ENCODE measurements at regions not wholly inside any gene's neighbourhood (a gene's known extent, or its start where the extent isn't known, plus 50 kb on each side); places are given as distances from the start of the nearest gene placed in this dataset.

DNA sequence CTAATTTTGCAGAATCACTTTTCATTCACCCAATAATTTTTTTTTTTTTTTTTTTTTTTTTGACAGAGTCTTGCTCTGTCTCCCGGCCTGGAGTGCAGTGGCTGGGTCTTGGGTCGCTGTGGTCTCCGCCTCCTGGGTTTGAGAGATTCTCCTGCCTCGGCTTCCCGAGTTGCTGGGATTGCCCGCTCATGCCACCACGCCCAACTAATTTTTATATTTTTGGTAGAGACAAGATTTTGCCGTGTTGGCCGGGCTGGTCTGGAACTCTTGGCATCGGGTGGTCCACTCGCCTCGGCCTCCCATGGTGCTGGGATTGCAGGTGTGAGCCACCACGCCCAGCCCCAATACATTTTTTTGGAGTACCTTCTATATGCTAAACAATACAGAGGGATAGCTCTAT lies 1120.0 kb upstream of the ATXN8OS start:
- WGBS, 2 experiments (ENCODE audit: low coverage in 1 of 2, low lambda C conversion rate in 2 of 2, missing lambda C conversion rate in 2 of 2), result 40 to 43% methylated on average over 13 of the region's 13 CpGs
- Histone ChIP-seq H3F3A (ENCODE audit: insufficient read depth) (no peaks in the 10 kb centered on the region), H2AFZ (no peak overlapping the region), H3K9ac (no peak overlapping the region), H3K9me2 (ENCODE audit: insufficient read depth) (no peaks in the 10 kb centered on the region), H3K4me2 (ENCODE audit: unreplicated experiment) (no peak overlapping the region), H4K20me1 (ENCODE audit: insufficient read depth) (no peaks in the 10 kb centered on the region), H3K4me3 (no peak overlapping the region), H3K27me3 (replicated peaks; ENCODE audit: insufficient read depth) (no peaks in the 10 kb centered on the region), H3K27ac (no peak overlapping the region), H3K79me2 (ENCODE audit: insufficient read depth) (no peaks in the 10 kb centered on the region), H3K4me1 (ENCODE audit: insufficient read depth) (no peaks in the 10 kb centered on the region), H3K36me3 (ENCODE audit: low read depth) (no peaks in the 10 kb centered on the region), H3K9me3 (ENCODE audit: low read depth) (no peaks in the 10 kb centered on the region)
- in situ Hi-C loops (cut with MboI), result no loop called here
- TF ChIP-seq EZH2phosphoT487 (IDR thresholded peaks at IDR 0.05; ENCODE audit: insufficient read depth, low read depth), result no peak
- no peak for TF ChIP-seq EZH2 (IDR thresholded peaks at IDR 0.05; ENCODE audit: insufficient read depth, poor library complexity, severe bottlenecking)
- no peak for DNase-seq

DNA sequence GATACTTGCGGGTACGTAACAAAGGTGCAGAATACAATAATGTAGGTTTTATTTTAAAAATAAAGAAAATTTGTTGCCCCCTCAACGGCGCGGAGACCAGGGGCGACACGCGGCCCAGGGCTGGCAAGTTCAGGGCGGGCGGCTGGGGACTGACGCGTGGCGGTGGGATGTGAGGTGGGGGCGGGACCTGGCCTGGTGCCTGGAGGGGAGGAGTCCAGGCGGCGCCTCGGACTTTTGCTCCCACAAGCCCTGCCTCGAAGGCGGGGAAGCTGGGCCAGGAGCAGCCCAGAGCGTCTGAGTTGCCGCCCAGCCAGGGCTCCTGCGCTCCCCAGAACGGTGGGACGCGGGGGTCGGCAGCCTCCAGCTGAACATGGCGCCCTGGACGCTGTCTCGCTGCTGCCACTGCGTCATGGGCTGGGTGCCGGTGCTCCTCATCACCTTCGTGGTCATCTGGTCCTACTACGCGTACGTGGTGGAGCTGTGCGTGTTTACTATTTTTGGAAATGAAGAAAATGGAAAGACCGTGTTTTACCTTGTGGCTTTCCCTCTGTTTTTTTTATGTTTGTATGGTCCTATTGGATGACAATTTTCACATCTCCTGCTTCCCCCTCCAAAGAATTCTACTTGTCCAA lies 1122.8 kb upstream of the ATXN8OS start:
- H3K27ac ChIP-seq, result no peak overlapping the region
- no peaks in the 10 kb centered on the region for H3F3A ChIP-seq (ENCODE audit: insufficient read depth)
- no peaks in the 10 kb centered on the region for H3K9me3 ChIP-seq (ENCODE audit: low read depth)
- H3K79me2 ChIP-seq (ENCODE audit: insufficient read depth), result no peaks in the 10 kb centered on the region
- no peak overlapping the region for H3K9ac ChIP-seq
- DNase-seq, result no peak
- H3K9me2 ChIP-seq (ENCODE audit: insufficient read depth), result no peaks in the 10 kb centered on the region
- no peak overlapping the region for H3K4me2 ChIP-seq (ENCODE audit: unreplicated experiment)
- no peaks in the 10 kb centered on the region for H3K27me3 ChIP-seq (replicated peaks; ENCODE audit: insufficient read depth)
- H4K20me1 ChIP-seq (ENCODE audit: insufficient read depth), result no peaks in the 10 kb centered on the region
- 72 to 78% methylated on average over 20 to 36 of the region's 37 CpGs for whole genome bisulfite sequencing, 2 experiments (ENCODE audit: low coverage in 1 of 2, low lambda C conversion rate in 2 of 2, missing lambda C conversion rate in 2 of 2)
- TF ChIP-seq EZH2 (IDR thresholded peaks at IDR 0.05; ENCODE audit: insufficient read depth, poor library complexity, severe bottlenecking), result no peak
- H3K4me1 ChIP-seq (ENCODE audit: insufficient read depth), result no peaks in the 10 kb centered on the region
- in situ Hi-C loops (cut with MboI), result no loop called here
- no peak overlapping the region for H2AFZ ChIP-seq
- H3K4me3 ChIP-seq, result no peak overlapping the region
- H3K36me3 ChIP-seq (ENCODE audit: low read depth), result no peaks in the 10 kb centered on the region

DNA sequence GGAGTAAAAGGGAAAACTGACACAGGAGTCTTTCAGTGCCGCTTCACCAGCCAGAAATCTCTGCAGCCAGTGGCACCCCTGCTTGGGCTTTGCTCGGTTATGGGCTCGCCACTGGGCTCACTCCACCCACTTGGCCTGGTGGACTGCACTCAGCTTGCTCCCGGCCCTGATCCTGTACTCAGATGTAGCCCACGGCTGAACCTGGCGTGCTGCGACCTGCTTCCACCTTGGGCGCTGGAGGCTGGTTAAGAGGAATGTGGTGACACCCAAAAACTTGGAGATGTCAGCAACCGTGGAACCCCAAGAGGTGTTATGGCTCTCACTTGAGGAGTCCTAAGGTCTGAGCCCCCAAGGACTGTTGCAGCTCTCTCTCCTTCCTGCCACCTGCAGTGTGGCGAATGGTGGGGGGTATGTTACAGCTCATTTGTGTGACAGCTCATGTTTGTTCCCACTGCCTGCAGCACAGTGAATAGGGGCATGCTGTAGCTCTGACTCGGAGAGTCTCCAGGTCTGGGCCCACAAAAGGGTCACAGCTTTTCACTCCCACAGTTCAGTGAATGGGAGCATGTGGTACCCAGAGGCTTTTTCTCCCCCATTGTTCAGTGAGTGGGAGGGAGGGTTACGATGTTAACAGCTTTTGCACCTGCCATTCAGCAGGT lies 1124.5 kb upstream of the ATXN8OS start:
- Histone ChIP-seq H3K4me1 (ENCODE audit: insufficient read depth) (no peaks in the 10 kb centered on the region), H4K20me1 (ENCODE audit: insufficient read depth) (no peaks in the 10 kb centered on the region), H3K9ac (no peak overlapping the region), H3K27ac (no peak overlapping the region), H3K4me2 (ENCODE audit: unreplicated experiment) (no peak overlapping the region), H3K27me3 (replicated peaks; ENCODE audit: insufficient read depth) (no peaks in the 10 kb centered on the region), H3F3A (ENCODE audit: insufficient read depth) (no peaks in the 10 kb centered on the region), H2AFZ (no peak overlapping the region), H3K4me3 (no peak overlapping the region), H3K36me3 (ENCODE audit: low read depth) (no peaks in the 10 kb centered on the region), H3K79me2 (ENCODE audit: insufficient read depth) (no peaks in the 10 kb centered on the region), H3K9me3 (ENCODE audit: low read depth) (no peaks in the 10 kb centered on the region), H3K9me2 (ENCODE audit: insufficient read depth) (no peaks in the 10 kb centered on the region)
- WGBS, 2 experiments (ENCODE audit: low coverage in 1 of 2, low lambda C conversion rate in 2 of 2, missing lambda C conversion rate in 2 of 2), result 28 to 29% methylated on average over 11 to 12 of the region's 12 CpGs
- DNase-seq, result no peak
- in situ Hi-C loops (cut with MboI), result no loop called here
- TF ChIP-seq EZH2 (IDR thresholded peaks at IDR 0.05; ENCODE audit: insufficient read depth, poor library complexity, severe bottlenecking), result no peak
- no peak for TF ChIP-seq EZH2phosphoT487 (IDR thresholded peaks at IDR 0.05; ENCODE audit: insufficient read depth, low read depth)

DNA sequence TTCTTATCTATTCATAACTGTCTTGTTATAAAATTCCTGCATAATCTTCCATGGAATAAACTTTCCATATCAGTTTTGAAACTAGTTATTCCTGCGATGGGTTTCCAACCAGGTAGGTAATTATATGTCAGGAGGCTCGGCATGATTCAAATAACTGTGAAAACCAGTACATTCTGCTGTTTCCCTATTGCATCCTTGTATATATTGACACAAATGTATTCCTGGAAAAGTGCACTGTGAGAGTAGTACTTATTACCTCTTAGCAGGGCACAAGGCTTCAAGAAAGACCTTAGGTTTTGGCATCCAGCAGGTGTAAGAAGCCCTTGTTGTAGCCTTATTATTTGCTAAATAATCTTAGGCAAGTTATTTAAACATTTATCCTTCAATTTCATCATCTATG lies 1131.3 kb upstream of the ATXN8OS start:
- H3K27me3 ChIP-seq (replicated peaks; ENCODE audit: insufficient read depth), result no peaks in the 10 kb centered on the region
- no peak for DNase-seq
- no peaks in the 10 kb centered on the region for H3K9me2 ChIP-seq (ENCODE audit: insufficient read depth)
- WGBS, 2 experiments (ENCODE audit: low coverage in 1 of 2, low lambda C conversion rate in 2 of 2, missing lambda C conversion rate in 2 of 2), result 14 to 15% methylated on average over 2 of the region's 2 CpGs
- no peak overlapping the region for H2AFZ ChIP-seq
- H4K20me1 ChIP-seq (ENCODE audit: insufficient read depth), result no peaks in the 10 kb centered on the region
- peaks cover 2% of the 10 kb centered on the region for H3K9me3 ChIP-seq (ENCODE audit: low read depth)
- in situ Hi-C loops (cut with MboI), result no loop called here
- no peak overlapping the region for H3K27ac ChIP-seq
- H3K4me2 ChIP-seq (ENCODE audit: unreplicated experiment), result no peak overlapping the region
- TF ChIP-seq EZH2phosphoT487 (IDR thresholded peaks at IDR 0.05; ENCODE audit: insufficient read depth, low read depth) (no peak), EZH2 (IDR thresholded peaks at IDR 0.05; ENCODE audit: insufficient read depth, poor library complexity, severe bottlenecking) (no peak)
- no peaks in the 10 kb centered on the region for H3K79me2 ChIP-seq (ENCODE audit: insufficient read depth)
- H3F3A ChIP-seq (ENCODE audit: insufficient read depth), result no peaks in the 10 kb centered on the region
- H3K9ac ChIP-seq, result no peak overlapping the region
- H3K4me1 ChIP-seq (ENCODE audit: insufficient read depth), result no peaks in the 10 kb centered on the region
- no peaks in the 10 kb centered on the region for H3K36me3 ChIP-seq (ENCODE audit: low read depth)
- H3K4me3 ChIP-seq, result no peak overlapping the region

Measured in GM23248 (cell line).